ENCODE measurements at regions not wholly inside any gene's neighbourhood (a gene's known extent, or its start where the extent isn't known, plus 50 kb on each side); places are given as distances from the start of the nearest gene placed in this dataset.

DNA sequence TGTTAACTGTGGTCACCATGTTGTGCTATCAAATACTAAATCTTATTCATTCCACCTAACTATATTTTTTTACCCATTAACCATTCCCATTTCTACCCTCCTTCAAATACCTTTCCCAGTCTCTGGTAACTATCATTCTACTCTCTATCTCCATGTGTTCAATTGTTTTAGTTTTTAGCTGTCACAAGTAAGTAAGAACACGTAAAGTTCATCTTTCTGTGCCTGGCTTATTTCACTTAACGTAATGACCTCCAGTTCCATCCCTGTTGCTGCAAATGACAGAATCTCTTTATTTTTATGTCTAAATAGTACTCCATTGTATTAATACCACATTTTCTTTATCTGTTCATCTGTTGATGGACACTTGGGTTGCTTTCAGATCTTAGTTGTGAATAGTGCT, 485.1 kb upstream of the CD180 start:
- ATAC-seq (ENCODE audit: low read depth) (no peak), DNase-seq (ENCODE audit: low spot score) (no peak)
- Histone ChIP-seq H3K27me3 (ENCODE audit: insufficient read depth, poor library complexity, severe bottlenecking) (no peaks in the 10 kb centered on the region), H3K36me3 (ENCODE audit: low read depth) (no peaks in the 10 kb centered on the region), H3K9me3 (ENCODE audit: severe bottlenecking) (no peaks in the 10 kb centered on the region), H3K4me3 (ENCODE audit: severe bottlenecking) (no peak overlapping the region), H3K27ac (ENCODE audit: poor library complexity, severe bottlenecking) (no peak overlapping the region), H3K4me1 (ENCODE audit: insufficient read depth, poor library complexity, severe bottlenecking) (no peaks in the 10 kb centered on the region)
- TF ChIP-seq, protein P1, sequence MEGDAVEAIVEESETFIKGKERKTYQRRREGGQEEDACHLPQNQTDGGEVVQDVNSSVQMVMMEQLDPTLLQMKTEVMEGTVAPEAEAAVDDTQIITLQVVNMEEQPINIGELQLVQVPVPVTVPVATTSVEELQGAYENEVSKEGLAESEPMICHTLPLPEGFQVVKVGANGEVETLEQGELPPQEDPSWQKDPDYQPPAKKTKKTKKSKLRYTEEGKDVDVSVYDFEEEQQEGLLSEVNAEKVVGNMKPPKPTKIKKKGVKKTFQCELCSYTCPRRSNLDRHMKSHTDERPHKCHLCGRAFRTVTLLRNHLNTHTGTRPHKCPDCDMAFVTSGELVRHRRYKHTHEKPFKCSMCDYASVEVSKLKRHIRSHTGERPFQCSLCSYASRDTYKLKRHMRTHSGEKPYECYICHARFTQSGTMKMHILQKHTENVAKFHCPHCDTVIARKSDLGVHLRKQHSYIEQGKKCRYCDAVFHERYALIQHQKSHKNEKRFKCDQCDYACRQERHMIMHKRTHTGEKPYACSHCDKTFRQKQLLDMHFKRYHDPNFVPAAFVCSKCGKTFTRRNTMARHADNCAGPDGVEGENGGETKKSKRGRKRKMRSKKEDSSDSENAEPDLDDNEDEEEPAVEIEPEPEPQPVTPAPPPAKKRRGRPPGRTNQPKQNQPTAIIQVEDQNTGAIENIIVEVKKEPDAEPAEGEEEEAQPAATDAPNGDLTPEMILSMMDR (IDR thresholded peaks at IDR 0.05; ENCODE audit: poor library complexity, severe bottlenecking) = no peak

DNA sequence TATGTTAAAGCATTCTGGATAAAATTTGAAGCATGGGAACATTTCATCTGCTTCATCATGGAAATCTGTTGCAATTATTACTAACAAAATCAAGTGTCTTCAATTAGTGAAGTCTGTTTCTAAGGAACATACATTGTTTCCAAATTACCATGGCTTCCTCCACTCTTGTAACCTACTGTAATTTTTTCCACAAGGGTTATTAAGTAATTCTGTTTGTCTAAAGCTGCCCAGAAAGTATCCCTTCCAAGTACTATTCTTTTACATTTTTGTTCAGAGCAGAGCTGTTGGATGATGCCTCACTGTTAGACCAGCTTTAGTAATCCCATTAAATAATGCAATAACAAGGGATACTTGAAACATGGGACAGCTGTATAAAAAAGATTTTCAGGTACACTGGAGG, 483.5 kb upstream of the CD180 start:
- Histone ChIP-seq H3K27ac (ENCODE audit: poor library complexity, severe bottlenecking) (no peak overlapping the region), H3K4me3 (ENCODE audit: severe bottlenecking) (no peak overlapping the region), H3K4me1 (ENCODE audit: insufficient read depth, poor library complexity, severe bottlenecking) (no peaks in the 10 kb centered on the region), H3K9me3 (ENCODE audit: severe bottlenecking) (no peaks in the 10 kb centered on the region), H3K27me3 (ENCODE audit: insufficient read depth, poor library complexity, severe bottlenecking) (no peaks in the 10 kb centered on the region), H3K36me3 (ENCODE audit: low read depth) (no peaks in the 10 kb centered on the region)
- DNase-seq (ENCODE audit: low spot score) (no peak), ATAC-seq (ENCODE audit: low read depth) (no peak)
- TF ChIP-seq, protein P1 (IDR thresholded peaks at IDR 0.05; ENCODE audit: poor library complexity, severe bottlenecking) = no peak

DNA sequence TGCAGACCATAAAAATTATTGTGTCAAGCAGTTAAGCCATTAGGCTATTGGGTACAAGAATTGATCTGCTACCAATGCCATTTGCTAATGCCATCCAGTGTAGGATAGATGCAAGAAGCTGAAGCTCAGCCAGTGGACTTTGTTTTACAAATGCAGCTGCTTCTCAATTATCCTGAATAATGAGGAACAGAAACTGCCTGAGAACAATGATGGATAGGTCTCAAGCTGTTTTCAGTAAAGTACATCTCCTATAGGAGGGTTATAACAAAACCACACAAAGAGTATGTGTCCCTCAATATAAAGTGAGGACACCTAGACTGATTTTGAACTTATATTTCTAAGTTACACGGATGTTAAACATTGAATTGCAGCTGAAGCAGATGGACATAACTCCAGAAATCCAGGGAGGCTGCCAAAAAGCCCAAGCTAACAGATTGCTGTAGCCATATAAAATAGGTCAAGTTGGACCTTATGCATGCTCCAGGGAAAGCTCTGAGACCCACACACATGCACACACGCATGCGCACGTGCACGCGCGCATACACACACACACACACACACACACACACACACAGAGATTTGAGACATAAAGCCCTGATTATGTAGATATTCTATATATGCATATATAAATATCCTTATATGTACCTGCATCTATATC, 482.7 kb upstream of the CD180 start:
- no peak overlapping the region for H3K4me3 ChIP-seq (ENCODE audit: severe bottlenecking)
- ATAC-seq (ENCODE audit: low read depth) = no peak
- H3K27ac ChIP-seq (ENCODE audit: poor library complexity, severe bottlenecking) = no peak overlapping the region
- H3K36me3 ChIP-seq (ENCODE audit: low read depth) = no peaks in the 10 kb centered on the region
- no peaks in the 10 kb centered on the region for H3K4me1 ChIP-seq (ENCODE audit: insufficient read depth, poor library complexity, severe bottlenecking)
- no peaks in the 10 kb centered on the region for H3K9me3 ChIP-seq (ENCODE audit: severe bottlenecking)
- no peak for DNase-seq (ENCODE audit: low spot score)
- no peaks in the 10 kb centered on the region for H3K27me3 ChIP-seq (ENCODE audit: insufficient read depth, poor library complexity, severe bottlenecking)
- TF ChIP-seq, protein P1 (IDR thresholded peaks at IDR 0.05; ENCODE audit: poor library complexity, severe bottlenecking) = no peak

DNA sequence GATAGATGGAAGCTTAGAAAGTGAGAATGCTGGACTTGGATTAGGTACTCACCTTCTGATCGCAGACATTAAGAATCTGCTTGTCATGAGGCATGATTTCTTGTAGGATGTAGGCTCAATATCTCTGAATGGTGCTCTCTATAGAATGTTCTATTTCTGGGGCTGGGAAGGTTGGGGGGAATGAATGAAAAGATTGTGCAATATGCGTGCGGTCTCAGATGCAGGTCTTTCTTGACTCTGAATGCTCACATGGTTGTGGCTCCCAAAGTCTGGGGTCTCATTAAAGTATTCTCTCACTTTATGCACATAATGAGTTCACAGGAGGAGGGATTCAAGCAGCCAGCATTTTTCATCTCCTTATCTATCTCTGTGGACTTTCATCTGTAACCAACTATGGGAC, 482.0 kb upstream of the CD180 start:
- H3K27ac ChIP-seq (ENCODE audit: poor library complexity, severe bottlenecking) = no peak overlapping the region
- ATAC-seq (ENCODE audit: low read depth) (no peak), DNase-seq (ENCODE audit: low spot score) (no peak)
- H3K27me3 ChIP-seq (ENCODE audit: insufficient read depth, poor library complexity, severe bottlenecking) = no peaks in the 10 kb centered on the region
- no peak overlapping the region for H3K4me3 ChIP-seq (ENCODE audit: severe bottlenecking)
- TF ChIP-seq, protein P1 (IDR thresholded peaks at IDR 0.05; ENCODE audit: poor library complexity, severe bottlenecking) = no peak
- H3K36me3 ChIP-seq (ENCODE audit: low read depth) = no peaks in the 10 kb centered on the region
- no peaks in the 10 kb centered on the region for H3K9me3 ChIP-seq (ENCODE audit: severe bottlenecking)
- no peaks in the 10 kb centered on the region for H3K4me1 ChIP-seq (ENCODE audit: insufficient read depth, poor library complexity, severe bottlenecking)

DNA sequence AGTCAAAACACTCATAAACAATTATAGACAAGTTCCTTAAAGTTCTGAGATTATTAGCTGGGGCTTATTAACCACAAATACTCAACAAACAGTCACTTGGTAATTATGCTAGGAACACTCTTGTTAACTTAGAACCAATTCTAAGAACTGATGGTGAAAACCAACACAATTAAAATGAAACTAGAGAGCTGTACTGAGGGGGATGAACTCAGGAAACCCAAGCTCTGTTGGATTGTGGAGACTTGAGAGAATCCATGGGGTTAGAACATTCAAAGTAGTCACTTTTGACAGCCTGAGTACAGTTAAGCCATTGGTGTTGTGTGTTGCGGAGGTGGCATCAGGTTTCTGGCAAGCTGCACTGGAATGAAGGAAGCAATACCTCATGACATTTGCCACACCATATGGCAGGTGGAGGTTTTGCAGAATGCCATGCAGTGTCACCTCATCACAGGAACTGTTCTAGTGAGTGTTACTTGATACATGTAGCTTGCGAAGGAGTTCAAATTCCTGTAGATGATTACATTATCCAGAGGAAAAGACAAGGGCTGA, 480.9 kb upstream of the CD180 start:
- no peaks in the 10 kb centered on the region for H3K9me3 ChIP-seq (ENCODE audit: severe bottlenecking)
- H3K27ac ChIP-seq (ENCODE audit: poor library complexity, severe bottlenecking) = no peak overlapping the region
- ATAC-seq (ENCODE audit: low read depth) (no peak), DNase-seq (ENCODE audit: low spot score) (no peak)
- H3K4me3 ChIP-seq (ENCODE audit: severe bottlenecking) = no peak overlapping the region
- H3K27me3 ChIP-seq (ENCODE audit: insufficient read depth, poor library complexity, severe bottlenecking) = no peaks in the 10 kb centered on the region
- no peaks in the 10 kb centered on the region for H3K36me3 ChIP-seq (ENCODE audit: low read depth)
- no peaks in the 10 kb centered on the region for H3K4me1 ChIP-seq (ENCODE audit: insufficient read depth, poor library complexity, severe bottlenecking)
- TF ChIP-seq, protein P1 (IDR thresholded peaks at IDR 0.05; ENCODE audit: poor library complexity, severe bottlenecking) = no peak

All from RWPE2 (cell line).